Spleen (tissue), 7 donors: ENCODE measurements at regions not wholly inside any gene's neighbourhood (a gene's known extent, or its start where the extent isn't known, plus 50 kb on each side); places are given as distances from the start of the nearest gene placed in this dataset.

Experiments used
- POLR2A ChIP-seq, 3 donors: fragments of 450-650 bp; IDR thresholded peaks; one replicate each; pipeline ENCODE4 v1.5.1; 2017; ENCODE audit warnings: antibody characterized with exemption in 3 of 3, mild to moderate bottlenecking in 1 of 3
- TF ChIP-seq, protein P1 (sequence below), 11 experiments: fragments of 200-600 bp in 7 of 11; fragments of 450-650 bp in 4 of 11; sonication (generic) in 4 of 11; IDR thresholded peaks in 8 of 11; conservative IDR thresholded peaks in 3 of 11; 1 replicate in 7 of 11; 2 replicates in 4 of 11; pipeline versions ENCODE4 v1.4.0 to v1.8.0; 2016 to 2021; ENCODE audit warnings: antibody characterized with exemption in 11 of 11, inconsistent platforms in 4 of 11, mild to moderate bottlenecking in 1 of 11
- donor health status: DM: no; HTN: no; CAD: no; lungs with moderate emphysema.
- donor health status: DM: no; HTN: no; CAD: no.
- donor health status: DM: no; HTN: no; CAD: no.

DNA sequence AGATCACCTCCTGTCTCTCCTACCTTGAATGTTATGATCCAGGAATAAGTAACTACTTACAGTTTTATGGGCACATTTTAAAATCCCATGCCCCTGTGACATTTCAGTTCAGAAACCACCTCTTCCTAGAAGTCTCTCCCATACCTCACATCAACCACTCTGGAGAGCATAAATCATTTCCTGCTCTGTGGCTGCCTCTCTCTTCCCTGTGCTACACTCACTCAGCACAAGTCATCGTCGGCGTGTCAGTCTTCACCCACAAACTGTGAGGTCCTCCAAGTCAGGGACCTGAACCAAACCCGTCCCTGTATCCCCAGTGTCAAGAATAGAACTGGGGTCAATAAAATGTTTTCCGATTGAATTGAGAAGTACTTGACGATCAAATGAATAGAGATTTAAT is 863.3 kb downstream of the BCL11B start:
- TF ChIP-seq, protein P1, sequence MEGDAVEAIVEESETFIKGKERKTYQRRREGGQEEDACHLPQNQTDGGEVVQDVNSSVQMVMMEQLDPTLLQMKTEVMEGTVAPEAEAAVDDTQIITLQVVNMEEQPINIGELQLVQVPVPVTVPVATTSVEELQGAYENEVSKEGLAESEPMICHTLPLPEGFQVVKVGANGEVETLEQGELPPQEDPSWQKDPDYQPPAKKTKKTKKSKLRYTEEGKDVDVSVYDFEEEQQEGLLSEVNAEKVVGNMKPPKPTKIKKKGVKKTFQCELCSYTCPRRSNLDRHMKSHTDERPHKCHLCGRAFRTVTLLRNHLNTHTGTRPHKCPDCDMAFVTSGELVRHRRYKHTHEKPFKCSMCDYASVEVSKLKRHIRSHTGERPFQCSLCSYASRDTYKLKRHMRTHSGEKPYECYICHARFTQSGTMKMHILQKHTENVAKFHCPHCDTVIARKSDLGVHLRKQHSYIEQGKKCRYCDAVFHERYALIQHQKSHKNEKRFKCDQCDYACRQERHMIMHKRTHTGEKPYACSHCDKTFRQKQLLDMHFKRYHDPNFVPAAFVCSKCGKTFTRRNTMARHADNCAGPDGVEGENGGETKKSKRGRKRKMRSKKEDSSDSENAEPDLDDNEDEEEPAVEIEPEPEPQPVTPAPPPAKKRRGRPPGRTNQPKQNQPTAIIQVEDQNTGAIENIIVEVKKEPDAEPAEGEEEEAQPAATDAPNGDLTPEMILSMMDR (IDR thresholded peaks at IDR 0.05 in 8 of 11, conservative IDR thresholded peaks at IDR 0.05 in 3 of 11) = no peak
- no peak for TF ChIP-seq POLR2A (IDR thresholded peaks at IDR 0.05)
